Parathyroid adenoma (tissue), 2 donors: ENCODE measurements at regions not wholly inside any gene's neighbourhood (a gene's known extent, or its start where the extent isn't known, plus 50 kb on each side); places are given as distances from the start of the nearest gene placed in this dataset.

Experiments
- H2AFZ ChIP-seq: fragments of 300-600 bp; sonication (generic); one replicate; pipeline ENCODE4 v1.7.0; 2017; ENCODE audit warnings: antibody characterized with exemption, mild to moderate bottlenecking
- H3K27ac ChIP-seq: fragments of 300-600 bp; sonication (generic); one replicate; pipeline ENCODE4 v1.7.0; 2017
- H3K27me3 ChIP-seq: fragments of 300-600 bp; sonication (generic); one replicate; pipeline ENCODE4 v1.7.0; 2017; ENCODE audit warnings: low read length; ENCODE audit not compliant: control insufficient read depth, insufficient read depth
- H3K36me3 ChIP-seq: fragments of 300-600 bp; sonication (generic); one replicate; pipeline ENCODE4 v1.7.0; 2017; ENCODE audit warnings: low read length; ENCODE audit not compliant: control insufficient read depth, insufficient read depth
- H3K4me1 ChIP-seq: fragments of 300-600 bp; sonication (generic); one replicate; pipeline ENCODE4 v1.7.0; 2017; ENCODE audit warnings: control low read depth
- H3K4me2 ChIP-seq: fragments of 300-600 bp; sonication (generic); one replicate; pipeline ENCODE4 v1.7.0; 2017; ENCODE audit warnings: low read length
- H3K4me3 ChIP-seq: fragments of 300-600 bp; sonication (generic); one replicate; pipeline ENCODE4 v1.7.0; 2017; ENCODE audit warnings: low read depth, low read length
- H3K79me2 ChIP-seq: fragments of 300-600 bp; sonication (generic); one replicate; pipeline ENCODE4 v1.7.0; 2017; ENCODE audit warnings: control low read depth
- H3K9ac ChIP-seq: fragments of 300-600 bp; sonication (generic); one replicate; pipeline ENCODE4 v1.7.0; 2017; ENCODE audit warnings: mild to moderate bottlenecking
- H3K9me3 ChIP-seq: fragments of 300-600 bp; sonication (generic); one replicate; pipeline ENCODE4 v1.7.0; 2017; ENCODE audit warnings: low read length; ENCODE audit not compliant: control insufficient read depth
- TF ChIP-seq, protein P1 (sequence below): fragments of 300-600 bp; sonication (generic); IDR thresholded peaks from one replicate; pipeline ENCODE4 v1.7.0; 2017; ENCODE audit warnings: antibody characterized with exemption, mild to moderate bottlenecking
- donor health status: primary hyperparathyroidism.

DNA sequence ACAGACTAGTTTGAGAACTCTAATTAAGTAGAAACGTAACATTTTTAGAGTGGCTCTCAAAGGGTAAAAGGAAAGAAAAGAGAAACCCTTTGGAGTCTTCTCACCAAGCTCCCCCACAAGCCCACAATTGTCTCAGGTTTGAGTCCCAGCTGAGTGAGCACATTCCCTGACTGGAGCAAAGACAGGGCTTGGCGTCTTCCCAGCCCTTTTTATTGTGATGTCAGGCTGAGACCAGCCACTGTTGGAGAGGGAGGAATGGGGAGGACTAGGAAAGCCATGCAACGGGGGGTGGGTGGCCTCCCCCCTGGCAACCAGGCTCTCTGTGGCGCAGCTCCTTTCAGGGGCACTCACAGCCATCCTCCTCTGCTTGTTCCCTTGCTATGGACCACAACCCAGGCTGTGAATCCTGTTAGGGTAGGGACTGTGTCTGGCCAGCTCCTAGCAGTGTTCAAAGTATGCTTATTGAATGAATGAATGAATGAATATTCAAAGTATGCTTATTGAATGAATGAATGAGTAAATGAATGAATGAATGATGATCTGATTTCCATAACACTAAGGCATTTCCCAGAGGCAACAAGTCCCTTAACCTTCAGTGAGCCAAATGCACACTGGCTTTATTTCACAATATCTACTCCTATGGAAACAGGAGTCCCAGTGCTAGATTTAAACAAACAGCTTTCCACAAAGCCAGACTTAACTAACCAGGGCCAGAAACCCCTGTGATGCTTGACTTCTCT, 413.3 kb downstream of the MID1IP1 start:
- Histone ChIP-seq H3K9ac (no peak overlapping the region), H3K9me3 (no peaks in the 10 kb centered on the region), H3K27ac (no peak overlapping the region), H3K4me3 (no peak overlapping the region), H3K36me3 (no peaks in the 10 kb centered on the region), H3K4me1 (no peaks in the 10 kb centered on the region), H3K4me2 (no peak overlapping the region), H2AFZ (no peak overlapping the region), H3K27me3 (no peaks in the 10 kb centered on the region), H3K79me2 (no peaks in the 10 kb centered on the region)
- TF ChIP-seq, protein P1, sequence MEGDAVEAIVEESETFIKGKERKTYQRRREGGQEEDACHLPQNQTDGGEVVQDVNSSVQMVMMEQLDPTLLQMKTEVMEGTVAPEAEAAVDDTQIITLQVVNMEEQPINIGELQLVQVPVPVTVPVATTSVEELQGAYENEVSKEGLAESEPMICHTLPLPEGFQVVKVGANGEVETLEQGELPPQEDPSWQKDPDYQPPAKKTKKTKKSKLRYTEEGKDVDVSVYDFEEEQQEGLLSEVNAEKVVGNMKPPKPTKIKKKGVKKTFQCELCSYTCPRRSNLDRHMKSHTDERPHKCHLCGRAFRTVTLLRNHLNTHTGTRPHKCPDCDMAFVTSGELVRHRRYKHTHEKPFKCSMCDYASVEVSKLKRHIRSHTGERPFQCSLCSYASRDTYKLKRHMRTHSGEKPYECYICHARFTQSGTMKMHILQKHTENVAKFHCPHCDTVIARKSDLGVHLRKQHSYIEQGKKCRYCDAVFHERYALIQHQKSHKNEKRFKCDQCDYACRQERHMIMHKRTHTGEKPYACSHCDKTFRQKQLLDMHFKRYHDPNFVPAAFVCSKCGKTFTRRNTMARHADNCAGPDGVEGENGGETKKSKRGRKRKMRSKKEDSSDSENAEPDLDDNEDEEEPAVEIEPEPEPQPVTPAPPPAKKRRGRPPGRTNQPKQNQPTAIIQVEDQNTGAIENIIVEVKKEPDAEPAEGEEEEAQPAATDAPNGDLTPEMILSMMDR, result no peak

- H3K79me2 ChIP-seq, result no peaks in the 10 kb centered on the region
- TF ChIP-seq, protein P1, result no peak
- H3K4me2 ChIP-seq, result no peak overlapping the region
- no peak overlapping the region for H2AFZ ChIP-seq
- no peak overlapping the region for H3K9ac ChIP-seq
- H3K4me1 ChIP-seq, result no peaks in the 10 kb centered on the region
- H3K4me3 ChIP-seq, result no peak overlapping the region
- H3K36me3 ChIP-seq, result no peaks in the 10 kb centered on the region
- no peak overlapping the region for H3K27ac ChIP-seq
- no peaks in the 10 kb centered on the region for H3K27me3 ChIP-seq
- H3K9me3 ChIP-seq, result no peaks in the 10 kb centered on the region
These were observed 419.7 kb downstream of the MID1IP1 start for GRCh38 chrX:39220952-39221351.

DNA sequence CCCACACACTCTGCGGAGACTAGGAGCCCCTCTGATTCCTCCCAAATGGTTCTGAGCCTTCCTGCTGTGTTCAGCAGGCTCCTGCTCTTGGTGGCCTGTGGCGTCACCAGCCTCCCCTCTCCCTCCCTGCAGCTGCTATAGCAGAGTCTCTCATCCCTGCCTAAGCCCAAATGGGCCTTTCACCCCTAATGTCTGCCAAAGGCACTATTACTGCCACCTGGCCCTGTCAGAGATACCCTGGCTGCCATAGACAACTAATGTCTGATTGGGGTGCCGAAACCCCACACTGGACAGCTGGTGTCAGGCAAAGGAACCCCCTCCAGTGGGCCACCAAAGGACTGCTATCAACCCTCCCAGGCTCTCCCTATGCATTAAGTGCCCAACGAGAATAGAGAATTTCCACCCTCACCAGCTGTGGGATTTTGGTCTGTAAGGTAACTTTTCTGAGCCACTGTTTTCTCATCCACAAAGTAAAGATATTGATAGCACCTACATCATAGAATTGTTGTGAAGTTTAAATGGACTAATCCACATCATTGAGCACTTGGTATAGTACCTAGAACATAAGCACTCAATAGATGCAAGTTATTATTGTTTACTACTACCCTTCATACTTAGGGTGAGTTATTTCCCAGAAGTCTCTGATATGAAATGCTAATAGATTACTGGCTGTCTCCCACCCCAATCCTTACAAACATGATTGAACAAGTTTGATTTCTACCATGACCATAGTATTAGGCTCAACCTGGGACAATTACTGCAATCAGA, 421.3 kb downstream of the MID1IP1 start:
- Histone ChIP-seq H3K4me1 (no peaks in the 10 kb centered on the region), H3K4me2 (no peak overlapping the region), H3K27me3 (no peaks in the 10 kb centered on the region), H3K79me2 (no peaks in the 10 kb centered on the region), H3K9ac (no peak overlapping the region), H3K27ac (no peak overlapping the region), H3K36me3 (no peaks in the 10 kb centered on the region), H2AFZ (no peak overlapping the region), H3K4me3 (no peak overlapping the region), H3K9me3 (no peaks in the 10 kb centered on the region)
- TF ChIP-seq, protein P1, result no peak

DNA sequence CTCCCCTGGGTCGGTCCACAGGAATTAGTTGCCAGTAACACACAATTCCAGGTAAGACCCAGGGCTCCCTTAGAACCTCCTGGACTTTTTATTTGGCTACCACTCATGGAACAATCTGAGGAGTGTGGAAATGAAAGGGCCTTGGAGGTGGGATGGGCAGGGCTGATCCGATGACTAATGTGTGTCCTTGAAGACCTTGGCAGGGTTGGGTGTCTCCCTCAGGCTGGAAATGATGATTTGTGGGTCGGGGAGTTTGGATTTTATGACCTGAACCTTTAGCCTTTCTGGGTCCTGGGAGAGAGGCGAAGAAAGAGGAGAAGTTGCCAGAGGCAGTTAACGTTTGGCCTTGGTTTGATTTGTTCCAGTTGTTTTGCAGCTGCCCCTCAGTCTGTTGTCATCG, 425.0 kb downstream of the MID1IP1 start:
- Histone ChIP-seq H3K27ac (no peak overlapping the region), H3K79me2 (no peaks in the 10 kb centered on the region), H3K4me1 (no peaks in the 10 kb centered on the region), H3K36me3 (no peaks in the 10 kb centered on the region), H3K9me3 (no peaks in the 10 kb centered on the region), H3K27me3 (no peaks in the 10 kb centered on the region), H2AFZ (no peak overlapping the region), H3K4me3 (no peak overlapping the region), H3K9ac (no peak overlapping the region), H3K4me2 (no peak overlapping the region)
- TF ChIP-seq, protein P1, result no peak
